HEK293 (cell line): ENCODE measurements at regions not wholly inside any gene's neighbourhood (a gene's known extent, or its start where the extent isn't known, plus 50 kb on each side); places are given as distances from the start of the nearest gene placed in this dataset.

ENCODE experiments used
- CTCF ChIA-PET: fragments of 350-600 bp; formaldehyde crosslinking; extraction: SDS; loops from one replicate; lab custom pipeline; 2021; ENCODE audit warnings: antibody characterized with exemption; lab: Yijun Ruan, JAX
- POLR2A ChIA-PET: fragments of 300-600 bp; formaldehyde crosslinking; extraction: SDS; loops from one replicate; lab custom pipeline; 2020; ENCODE audit warnings: antibody characterized with exemption, inconsistent platforms; lab: Yijun Ruan, JAX
- H3K27ac ChIP-seq: fragments of 200-500 bp; sonication (Bioruptor generic); 2 replicates; pipeline ENCODE4 v1.5.1; 2014; ENCODE audit warnings: low read depth, low read length, control low read depth, inconsistent platforms; ENCODE audit errors: extremely low read depth
- H3K36me3 ChIP-seq, 2 experiments: fragments of 200-500 bp in 1 of 2; sonication (Bioruptor generic) in 1 of 2; 1 replicate in 1 of 2; 2 replicates in 1 of 2; pipeline ENCODE4 v1.5.1; 2014 to 2017; ENCODE audit warnings: inconsistent platforms in 2 of 2, low read length in 2 of 2; ENCODE audit not compliant: control insufficient read depth in 2 of 2, insufficient read depth in 1 of 2
- H3K4me1 ChIP-seq: fragments of 200-500 bp; sonication (Bioruptor generic); 2 replicates; pipeline ENCODE4 v1.5.1; 2014; ENCODE audit warnings: mild to moderate bottlenecking, low read length, inconsistent platforms; ENCODE audit not compliant: control insufficient read depth, insufficient read depth
- H3K4me3 ChIP-seq: 2 replicates; pipeline ENCODE4 v1.5.1; 2011; ENCODE audit warnings: low read depth, mild to moderate bottlenecking, control low read depth, low read length, moderate library complexity
- H3K9me3 ChIP-seq: fragments of 200-500 bp; sonication (Bioruptor generic); 2 replicates; pipeline ENCODE4 v1.5.1; 2014; ENCODE audit warnings: low read depth, low read length, inconsistent platforms; ENCODE audit not compliant: control insufficient read depth, insufficient read depth
- SALL2 ChIP-seq: fragments of 450-650 bp; formaldehyde crosslinking; IDR thresholded peaks from 2 replicates; pipeline ENCODE4 v1.5.0; 2017; ENCODE audit warnings: missing biosample characterization, mild to moderate bottlenecking, missing genetic modification characterization, borderline replicate concordance
- TRIM28 ChIP-seq: IDR thresholded peaks from 2 replicates; pipeline ENCODE4 v1.6.1; 2011; ENCODE audit warnings: low read length, control low read depth, borderline replicate concordance
- ZBTB17 ChIP-seq: fragments of 450-650 bp; formaldehyde crosslinking; IDR thresholded peaks from 2 replicates; pipeline ENCODE4 v1.5.1; 2016; ENCODE audit warnings: missing biosample characterization, missing genetic modification characterization
- ZBTB7A ChIP-seq: fragments of 450-650 bp; formaldehyde crosslinking; IDR thresholded peaks from 2 replicates; pipeline ENCODE4 v1.5.1; 2016; ENCODE audit warnings: low read depth, missing biosample characterization, missing genetic modification characterization
- ZBTB8A ChIP-seq: fragments of 450-650 bp; formaldehyde crosslinking; IDR thresholded peaks from 2 replicates; pipeline ENCODE4 v1.5.1; 2016; ENCODE audit warnings: missing biosample characterization, missing genetic modification characterization
- ZNF169 ChIP-seq: fragments of 450-650 bp; formaldehyde crosslinking; IDR thresholded peaks from 2 replicates; pipeline ENCODE4 v1.5.1; 2016; ENCODE audit warnings: missing biosample characterization, missing genetic modification characterization
- ZNF2 ChIP-seq: fragments of 450-650 bp; formaldehyde crosslinking; IDR thresholded peaks from 2 replicates; pipeline ENCODE4 v1.5.1; 2016; ENCODE audit warnings: missing biosample characterization, missing genetic modification characterization
- ZNF292 ChIP-seq: fragments of 450-650 bp; formaldehyde crosslinking; IDR thresholded peaks from 2 replicates; pipeline ENCODE4 v1.5.1; 2016; ENCODE audit warnings: low read depth, missing biosample characterization, missing genetic modification characterization, borderline replicate concordance
- ZNF324 ChIP-seq: fragments of 450-650 bp; formaldehyde crosslinking; IDR thresholded peaks from 2 replicates; pipeline ENCODE4 v1.5.1; 2016; ENCODE audit warnings: missing biosample characterization, missing genetic modification characterization
- ZNF354C ChIP-seq: fragments of 450-650 bp; formaldehyde crosslinking; IDR thresholded peaks from 2 replicates; pipeline ENCODE4 v1.5.1; 2016; ENCODE audit warnings: missing biosample characterization, missing genetic modification characterization, low read depth, borderline replicate concordance
- ZNF677 ChIP-seq: fragments of 450-650 bp; IDR thresholded peaks from 2 replicates; pipeline ENCODE4 v1.5.0; 2018; ENCODE audit warnings: missing biosample characterization, mild to moderate bottlenecking, missing genetic modification characterization, moderate library complexity
- ZNF768 ChIP-seq: fragments of 450-650 bp; formaldehyde crosslinking; IDR thresholded peaks from 2 replicates; pipeline ENCODE4 v1.5.1; 2018; ENCODE audit warnings: missing biosample characterization, mild to moderate bottlenecking, missing genetic modification characterization
- TF ChIP-seq, protein P1 (sequence below): fragments of 450-650 bp; formaldehyde crosslinking; IDR thresholded peaks from 2 replicates; pipeline ENCODE4 v1.5.1; 2016; ENCODE audit warnings: missing biosample characterization, missing genetic modification characterization, low read depth
- TF ChIP-seq, protein P2 (sequence below): fragments of 450-650 bp; formaldehyde crosslinking; IDR thresholded peaks from 2 replicates; pipeline ENCODE4 v1.5.1; 2017; ENCODE audit warnings: missing biosample characterization, missing genetic modification characterization
- TF ChIP-seq, protein P3 (sequence below): fragments of 450-650 bp; formaldehyde crosslinking; IDR thresholded peaks from 2 replicates; pipeline ENCODE4 v1.5.1; 2016; ENCODE audit warnings: missing biosample characterization, missing genetic modification characterization, low read depth
- TF ChIP-seq, protein P4 (sequence below): fragments of 450-650 bp; formaldehyde crosslinking; IDR thresholded peaks from 2 replicates; pipeline ENCODE4 v1.5.1; 2017; ENCODE audit warnings: missing biosample characterization, missing genetic modification characterization
- TF ChIP-seq, protein P5 (sequence below): IDR thresholded peaks from 2 replicates; pipeline ENCODE4 v1.6.1; 2011; ENCODE audit warnings: mild to moderate bottlenecking, low read depth, low read length, borderline replicate concordance

DNA sequence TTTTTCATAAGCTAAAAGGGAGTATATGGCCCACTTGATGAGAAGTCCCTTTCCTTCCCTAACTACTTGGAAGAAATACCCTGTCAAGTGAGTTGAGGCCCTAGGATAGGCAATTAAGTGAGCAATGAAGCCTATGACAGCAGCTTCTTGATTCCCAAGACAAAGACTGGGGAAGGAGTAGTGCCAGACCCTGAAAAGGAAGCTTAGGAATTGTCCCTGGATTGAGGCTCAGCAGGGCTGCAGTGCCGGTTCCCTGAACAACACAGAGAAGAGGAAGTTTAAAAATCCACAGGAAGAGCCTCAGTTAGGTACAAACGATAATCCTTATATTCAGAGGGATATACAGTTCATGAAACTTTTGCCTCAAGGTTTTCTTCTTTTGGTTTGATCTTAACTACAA, 61.8 kb upstream of the RAD23B start:
- POLR2A ChIA-PET, result no interaction called here
- Histone ChIP-seq H3K4me3 (no peak overlapping the region), H3K36me3 (no peaks in the 10 kb centered on the region), H3K9me3 (no peaks in the 10 kb centered on the region), H3K4me1 (no peaks in the 10 kb centered on the region; the same call in 1 of the 2 replicates), H3K27ac (no peak overlapping the region)
- CTCF ChIA-PET, result no interaction called here
- no peak for TF ChIP-seq ZBTB7A (tag by site-specific recombination)
- TF ChIP-seq ZNF768 (tag by site-specific recombination), result no peak
- no peak for TF ChIP-seq ZNF324 (tag by site-specific recombination)
- TF ChIP-seq, protein P1, sequence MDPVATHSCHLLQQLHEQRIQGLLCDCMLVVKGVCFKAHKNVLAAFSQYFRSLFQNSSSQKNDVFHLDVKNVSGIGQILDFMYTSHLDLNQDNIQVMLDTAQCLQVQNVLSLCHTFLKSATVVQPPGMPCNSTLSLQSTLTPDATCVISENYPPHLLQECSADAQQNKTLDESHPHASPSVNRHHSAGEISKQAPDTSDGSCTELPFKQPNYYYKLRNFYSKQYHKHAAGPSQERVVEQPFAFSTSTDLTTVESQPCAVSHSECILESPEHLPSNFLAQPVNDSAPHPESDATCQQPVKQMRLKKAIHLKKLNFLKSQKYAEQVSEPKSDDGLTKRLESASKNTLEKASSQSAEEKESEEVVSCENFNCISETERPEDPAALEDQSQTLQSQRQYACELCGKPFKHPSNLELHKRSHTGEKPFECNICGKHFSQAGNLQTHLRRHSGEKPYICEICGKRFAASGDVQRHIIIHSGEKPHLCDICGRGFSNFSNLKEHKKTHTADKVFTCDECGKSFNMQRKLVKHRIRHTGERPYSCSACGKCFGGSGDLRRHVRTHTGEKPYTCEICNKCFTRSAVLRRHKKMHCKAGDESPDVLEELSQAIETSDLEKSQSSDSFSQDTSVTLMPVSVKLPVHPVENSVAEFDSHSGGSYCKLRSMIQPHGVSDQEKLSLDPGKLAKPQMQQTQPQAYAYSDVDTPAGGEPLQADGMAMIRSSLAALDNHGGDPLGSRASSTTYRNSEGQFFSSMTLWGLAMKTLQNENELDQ, result no peak
- TF ChIP-seq ZNF2 (tag by site-specific recombination), result no peak
- TF ChIP-seq ZNF354C (tag by site-specific recombination), result no peak
- TF ChIP-seq, protein P2, sequence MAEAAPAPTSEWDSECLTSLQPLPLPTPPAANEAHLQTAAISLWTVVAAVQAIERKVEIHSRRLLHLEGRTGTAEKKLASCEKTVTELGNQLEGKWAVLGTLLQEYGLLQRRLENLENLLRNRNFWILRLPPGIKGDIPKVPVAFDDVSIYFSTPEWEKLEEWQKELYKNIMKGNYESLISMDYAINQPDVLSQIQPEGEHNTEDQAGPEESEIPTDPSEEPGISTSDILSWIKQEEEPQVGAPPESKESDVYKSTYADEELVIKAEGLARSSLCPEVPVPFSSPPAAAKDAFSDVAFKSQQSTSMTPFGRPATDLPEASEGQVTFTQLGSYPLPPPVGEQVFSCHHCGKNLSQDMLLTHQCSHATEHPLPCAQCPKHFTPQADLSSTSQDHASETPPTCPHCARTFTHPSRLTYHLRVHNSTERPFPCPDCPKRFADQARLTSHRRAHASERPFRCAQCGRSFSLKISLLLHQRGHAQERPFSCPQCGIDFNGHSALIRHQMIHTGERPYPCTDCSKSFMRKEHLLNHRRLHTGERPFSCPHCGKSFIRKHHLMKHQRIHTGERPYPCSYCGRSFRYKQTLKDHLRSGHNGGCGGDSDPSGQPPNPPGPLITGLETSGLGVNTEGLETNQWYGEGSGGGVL, result no peak
- TF ChIP-seq SALL2 (tag by site-specific recombination), result no peak
- TF ChIP-seq, protein P3, sequence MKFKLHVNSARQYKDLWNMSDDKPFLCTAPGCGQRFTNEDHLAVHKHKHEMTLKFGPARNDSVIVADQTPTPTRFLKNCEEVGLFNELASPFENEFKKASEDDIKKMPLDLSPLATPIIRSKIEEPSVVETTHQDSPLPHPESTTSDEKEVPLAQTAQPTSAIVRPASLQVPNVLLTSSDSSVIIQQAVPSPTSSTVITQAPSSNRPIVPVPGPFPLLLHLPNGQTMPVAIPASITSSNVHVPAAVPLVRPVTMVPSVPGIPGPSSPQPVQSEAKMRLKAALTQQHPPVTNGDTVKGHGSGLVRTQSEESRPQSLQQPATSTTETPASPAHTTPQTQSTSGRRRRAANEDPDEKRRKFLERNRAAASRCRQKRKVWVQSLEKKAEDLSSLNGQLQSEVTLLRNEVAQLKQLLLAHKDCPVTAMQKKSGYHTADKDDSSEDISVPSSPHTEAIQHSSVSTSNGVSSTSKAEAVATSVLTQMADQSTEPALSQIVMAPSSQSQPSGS, result no peak
- TF ChIP-seq ZNF169 (tag by site-specific recombination), result no peak

DNA sequence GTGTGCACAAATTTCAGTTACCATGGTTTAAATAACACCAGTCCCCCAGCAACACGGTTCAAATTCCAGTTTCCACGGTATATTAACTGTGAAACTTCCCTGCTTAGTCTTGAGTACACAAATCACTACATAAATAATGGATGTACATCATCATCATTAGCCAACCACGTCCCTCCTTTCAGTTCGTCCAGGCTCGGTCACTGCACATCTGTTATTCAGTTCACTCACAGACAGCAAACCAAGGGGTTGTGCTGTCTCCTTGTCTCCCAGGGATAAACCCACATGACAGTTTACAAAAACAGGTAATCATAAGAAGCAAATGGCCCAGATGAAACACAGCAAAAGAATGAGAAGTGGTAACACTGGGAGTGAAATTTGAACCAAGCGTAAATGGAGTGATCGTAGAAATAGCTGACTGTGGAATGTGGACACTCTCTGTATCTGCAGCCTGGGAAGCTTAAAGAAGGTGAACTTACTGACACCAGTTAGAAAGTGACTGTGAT, 61.0 kb upstream of the RAD23B start:
- H3K4me1 ChIP-seq, result no peaks in the 10 kb centered on the region; the same call in 1 of the 2 replicates
- H3K9me3 ChIP-seq, result no peaks in the 10 kb centered on the region
- TF ChIP-seq, protein P4, sequence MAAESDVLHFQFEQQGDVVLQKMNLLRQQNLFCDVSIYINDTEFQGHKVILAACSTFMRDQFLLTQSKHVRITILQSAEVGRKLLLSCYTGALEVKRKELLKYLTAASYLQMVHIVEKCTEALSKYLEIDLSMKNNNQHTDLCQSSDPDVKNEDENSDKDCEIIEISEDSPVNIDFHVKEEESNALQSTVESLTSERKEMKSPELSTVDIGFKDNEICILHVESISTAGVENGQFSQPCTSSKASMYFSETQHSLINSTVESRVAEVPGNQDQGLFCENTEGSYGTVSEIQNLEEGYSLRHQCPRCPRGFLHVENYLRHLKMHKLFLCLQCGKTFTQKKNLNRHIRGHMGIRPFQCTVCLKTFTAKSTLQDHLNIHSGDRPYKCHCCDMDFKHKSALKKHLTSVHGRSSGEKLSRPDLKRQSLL (tag by site-specific recombination), result no peak
- TF ChIP-seq ZBTB8A (tag by site-specific recombination) (no peak), TRIM28 (peak; percentile 70; the same call in 1 of the 2 replicates), ZBTB17 (tag by site-specific recombination) (peak; percentile 51; the same call in 1 of the 2 replicates), ZNF677 (no peak), ZNF292 (tag by site-specific recombination) (no peak)
- TF ChIP-seq, protein P5, sequence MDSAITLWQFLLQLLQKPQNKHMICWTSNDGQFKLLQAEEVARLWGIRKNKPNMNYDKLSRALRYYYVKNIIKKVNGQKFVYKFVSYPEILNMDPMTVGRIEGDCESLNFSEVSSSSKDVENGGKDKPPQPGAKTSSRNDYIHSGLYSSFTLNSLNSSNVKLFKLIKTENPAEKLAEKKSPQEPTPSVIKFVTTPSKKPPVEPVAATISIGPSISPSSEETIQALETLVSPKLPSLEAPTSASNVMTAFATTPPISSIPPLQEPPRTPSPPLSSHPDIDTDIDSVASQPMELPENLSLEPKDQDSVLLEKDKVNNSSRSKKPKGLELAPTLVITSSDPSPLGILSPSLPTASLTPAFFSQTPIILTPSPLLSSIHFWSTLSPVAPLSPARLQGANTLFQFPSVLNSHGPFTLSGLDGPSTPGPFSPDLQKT, result no peak
- POLR2A ChIA-PET, result interaction anchor here (0.7 kb wide), 1 partner anchor 38 kb away, joined by 3 read pairs; no protein-coding TSS in a partner anchor
- CTCF ChIA-PET, result interaction anchor here (0.7 to 1.1 kb wide), 3 partner anchors 14 to 119 kb away, joined by 3 to 4 read pairs (median 3); no protein-coding TSS in a partner anchor
- no peak overlapping the region for H3K27ac ChIP-seq
- peak overlapping the region; percentile 35 for H3K4me3 ChIP-seq
- no peaks in the 10 kb centered on the region for H3K36me3 ChIP-seq
